AG08395 (cell line): ENCODE measurements at regions not wholly inside any gene's neighbourhood (a gene's known extent, or its start where the extent isn't known, plus 50 kb on each side); places are given as distances from the start of the nearest gene placed in this dataset.

Experiments used
- DNase-seq: peaks from one replicate; pipeline ENCODE4 v3.0.0; 2012; ENCODE audit warnings: mixed read lengths, low spot score

GRCh38 chr3:132904-133303 is 63.7 kb upstream of the CHL1 start:
- no peak for DNase-seq

- no peak for DNase-seq
These were observed 55.7 kb upstream of the CHL1 start for GRCh38 chr3:140748-141330.
